ENCODE measurements at regions not wholly inside any gene's neighbourhood (a gene's known extent, or its start where the extent isn't known, plus 50 kb on each side); places are given as distances from the start of the nearest gene placed in this dataset.

DNA sequence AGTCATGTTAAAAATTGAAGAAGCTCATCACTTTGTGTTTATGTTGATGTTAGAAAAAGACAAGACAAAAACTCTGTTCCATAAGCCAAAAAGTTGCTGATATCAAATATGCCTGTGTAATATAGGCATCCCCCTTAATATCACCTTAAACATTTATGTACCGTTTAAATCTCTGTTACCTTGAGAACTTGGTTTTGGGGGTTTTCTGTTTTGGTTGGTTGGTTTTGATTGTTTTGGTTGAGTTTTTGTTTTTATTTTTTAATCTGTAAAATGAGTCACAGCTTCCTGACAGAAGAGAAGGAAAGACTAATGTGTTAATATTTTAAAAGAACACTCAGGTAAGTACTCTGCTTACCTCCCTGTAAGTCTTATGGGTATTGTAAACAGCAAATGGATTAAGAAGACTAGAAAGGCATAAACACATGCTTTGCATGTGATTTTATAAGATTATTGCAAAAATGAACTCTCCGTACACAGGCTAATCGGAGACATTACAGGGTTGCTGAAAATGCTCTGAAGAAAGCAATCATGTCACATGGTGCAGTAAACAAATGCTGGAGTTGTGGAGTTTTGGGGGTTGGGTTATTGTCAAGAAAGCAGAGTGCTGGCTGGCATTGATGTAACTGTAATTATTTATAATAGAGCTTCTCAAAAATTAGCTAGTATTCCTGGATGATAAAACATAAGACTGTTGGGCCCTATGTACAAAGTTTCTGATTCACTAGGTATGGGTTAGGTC, 69.5 kb upstream of the MBNL1 start:
- TF ChIP-seq, protein P1, sequence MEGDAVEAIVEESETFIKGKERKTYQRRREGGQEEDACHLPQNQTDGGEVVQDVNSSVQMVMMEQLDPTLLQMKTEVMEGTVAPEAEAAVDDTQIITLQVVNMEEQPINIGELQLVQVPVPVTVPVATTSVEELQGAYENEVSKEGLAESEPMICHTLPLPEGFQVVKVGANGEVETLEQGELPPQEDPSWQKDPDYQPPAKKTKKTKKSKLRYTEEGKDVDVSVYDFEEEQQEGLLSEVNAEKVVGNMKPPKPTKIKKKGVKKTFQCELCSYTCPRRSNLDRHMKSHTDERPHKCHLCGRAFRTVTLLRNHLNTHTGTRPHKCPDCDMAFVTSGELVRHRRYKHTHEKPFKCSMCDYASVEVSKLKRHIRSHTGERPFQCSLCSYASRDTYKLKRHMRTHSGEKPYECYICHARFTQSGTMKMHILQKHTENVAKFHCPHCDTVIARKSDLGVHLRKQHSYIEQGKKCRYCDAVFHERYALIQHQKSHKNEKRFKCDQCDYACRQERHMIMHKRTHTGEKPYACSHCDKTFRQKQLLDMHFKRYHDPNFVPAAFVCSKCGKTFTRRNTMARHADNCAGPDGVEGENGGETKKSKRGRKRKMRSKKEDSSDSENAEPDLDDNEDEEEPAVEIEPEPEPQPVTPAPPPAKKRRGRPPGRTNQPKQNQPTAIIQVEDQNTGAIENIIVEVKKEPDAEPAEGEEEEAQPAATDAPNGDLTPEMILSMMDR (IDR thresholded peaks at IDR 0.05): no peak
- TF ChIP-seq POLR2A (IDR thresholded peaks at IDR 0.05): no peak
